PC-3 (cell line): ENCODE measurements at regions not wholly inside any gene's neighbourhood (a gene's known extent, or its start where the extent isn't known, plus 50 kb on each side); places are given as distances from the start of the nearest gene placed in this dataset.
"Not testable (repeated sequence)": the region's sequence is repeated elsewhere in the genome, so short reads cannot be mapped to it uniquely, and the experiment has no call there.

Source experiments
- ATAC-seq: fragments of 200-7000 bp; cut with Tn5 transposase; 2 replicates; pipeline ENCODE4 v1.9.1; 2020; ENCODE audit warnings: mild to moderate bottlenecking, moderate library complexity
- BruUV-seq: library from RNA; stranded (reverse); fragments of 400-500 nt; replicated peaks from 2 replicates; lab custom pipeline; 2021; lab: Mats Ljungman, UMichigan
- CTCF ChIA-PET: fragments of 300-600 bp; sonication (Branson Sonifier 250); formaldehyde crosslinking; loops from one replicate; lab custom pipeline; 2022; ENCODE audit warnings: antibody characterized with exemption; lab: Charles Lee
- POLR2A ChIA-PET: fragments of 300-600 bp; sonication (Branson Sonifier 250); formaldehyde crosslinking; loops from one replicate; lab custom pipeline; 2022; ENCODE audit warnings: antibody characterized with exemption; ENCODE audit not compliant: unreplicated experiment; lab: Charles Lee
- DNase-seq: peaks from one replicate; pipeline ENCODE4 v3.0.0-alpha.2; 2015
- H2AFZ ChIP-seq: fragments of 300-600 bp; sonication (generic); 2 replicates; pipeline ENCODE4 v1.6.0; 2016; ENCODE audit warnings: antibody characterized with exemption, low read length
- H3F3A ChIP-seq: fragments of 300-600 bp; sonication (generic); one replicate; pipeline ENCODE4 v1.6.0; 2017; ENCODE audit warnings: antibody characterized with exemption, low read length, control low read depth, mild to moderate bottlenecking; ENCODE audit not compliant: unreplicated experiment
- H3K27ac ChIP-seq: fragments of 300-600 bp; sonication (generic); 2 replicates; pipeline ENCODE4 v1.5.1; 2016; ENCODE audit warnings: mild to moderate bottlenecking, low read length
- H3K27me3 ChIP-seq: fragments of 300-600 bp; sonication (generic); 2 replicates; pipeline ENCODE4 v1.6.1; 2016; ENCODE audit warnings: low read length, mixed read lengths
- H3K36me3 ChIP-seq: fragments of 300-600 bp; sonication (generic); 2 replicates; pipeline ENCODE4 v1.6.1; 2016; ENCODE audit warnings: low read depth, mixed run types, low read length, mixed read lengths
- H3K4me1 ChIP-seq: fragments of 300-600 bp; sonication (generic); 2 replicates; pipeline ENCODE4 v1.5.1; 2016; ENCODE audit warnings: low read length; ENCODE audit not compliant: insufficient read depth
- H3K4me2 ChIP-seq: fragments of 300-600 bp; sonication (generic); 2 replicates; pipeline ENCODE4 v1.6.0; 2016; ENCODE audit warnings: low read length
- H3K4me3 ChIP-seq: fragments of 300-600 bp; sonication (generic); 2 replicates; pipeline ENCODE4 v1.5.1; 2016; ENCODE audit warnings: mild to moderate bottlenecking, low read length, mixed read lengths
- H3K79me2 ChIP-seq: fragments of 300-600 bp; sonication (generic); 2 replicates; pipeline ENCODE4 v1.6.1; 2017; ENCODE audit warnings: low read length, mixed read lengths
- H3K9ac ChIP-seq: fragments of 300-600 bp; sonication (generic); 2 replicates; pipeline ENCODE4 v1.6.0; 2016; ENCODE audit warnings: mild to moderate bottlenecking, low read length
- H3K9me2 ChIP-seq: fragments of 300-600 bp; sonication (generic); replicated peaks from 2 replicates; pipeline ENCODE4 v1.6.1; 2016; ENCODE audit warnings: mixed run types, low read length, mixed read lengths
- H3K9me3 ChIP-seq: fragments of 300-600 bp; sonication (generic); 2 replicates; pipeline ENCODE4 v1.6.1; 2016; ENCODE audit warnings: low read length, mixed read lengths
- H4K20me1 ChIP-seq: fragments of 300-600 bp; sonication (generic); 2 replicates; pipeline ENCODE4 v1.6.1; 2016; ENCODE audit warnings: low read length, mixed read lengths
- CTCF ChIP-seq: fragments of 300-600 bp; sonication (generic); conservative IDR thresholded peaks from 2 replicates; pipeline ENCODE4 v1.5.1; 2017; ENCODE audit warnings: antibody characterized with exemption, low read depth, mild to moderate bottlenecking, low read length
- EZH2 ChIP-seq: fragments of 300-600 bp; sonication (generic); IDR thresholded peaks from one replicate; pipeline ENCODE4 v1.6.1; 2017; ENCODE audit warnings: antibody characterized with exemption, mild to moderate bottlenecking, low read length; ENCODE audit not compliant: unreplicated experiment
- EZH2phosphoT487 ChIP-seq: fragments of 300-600 bp; sonication (generic); IDR thresholded peaks from 2 replicates; pipeline ENCODE4 v1.6.1; 2018; ENCODE audit warnings: mild to moderate bottlenecking, antibody characterized with exemption, low read length, borderline replicate concordance
- intact Hi-C: fragments of 100-400 bp; cut with micrococcal nuclease; formaldehyde crosslinking; loops from 2 replicates; pipeline ENCODE4 v1.9.0; 2023

- no peak overlapping the region for H3K4me2 ChIP-seq
- H3K4me1 ChIP-seq = no peaks in the 10 kb centered on the region
- H3F3A ChIP-seq = no peaks in the 10 kb centered on the region
- no peak overlapping the region for H2AFZ ChIP-seq
- H3K9me3 ChIP-seq = no peaks in the 10 kb centered on the region
- no peaks in the 10 kb centered on the region for H3K79me2 ChIP-seq
- ATAC-seq (no peak), DNase-seq (no peak)
- no peaks in the 10 kb centered on the region for H3K36me3 ChIP-seq
- H3K9me2 ChIP-seq = no peaks in the 10 kb centered on the region
- no peaks in the 10 kb centered on the region for H3K27me3 ChIP-seq
- no peak for TF ChIP-seq CTCF
- no peak for TF ChIP-seq EZH2phosphoT487
- no peak for TF ChIP-seq EZH2
- no TSS peak for BruUV-seq
- H4K20me1 ChIP-seq = no peaks in the 10 kb centered on the region
- no peak overlapping the region for H3K27ac ChIP-seq
- H3K4me3 ChIP-seq = no peak overlapping the region
- ChIA-PET CTCF (no interaction called here), POLR2A (no interaction called here)
- intact Hi-C loops = no loop called here
- no peak overlapping the region for H3K9ac ChIP-seq
Measured at GRCh38 chr13:33411312-33411711, 125.8 kb upstream of the STARD13 start.

GRCh38 chr13:33415822-33416221 lies 130.3 kb upstream of the STARD13 start:
- Histone ChIP-seq H3K4me3 (no peak overlapping the region), H3K79me2 (no peaks in the 10 kb centered on the region), H3K9me3 (no peaks in the 10 kb centered on the region), H3K9me2 (no peaks in the 10 kb centered on the region), H3K27ac (no peak overlapping the region), H2AFZ (no peak overlapping the region), H3K9ac (no peak overlapping the region), H3F3A (no peaks in the 10 kb centered on the region), H3K36me3 (no peaks in the 10 kb centered on the region), H3K4me1 (no peaks in the 10 kb centered on the region), H3K27me3 (no peaks in the 10 kb centered on the region), H4K20me1 (no peaks in the 10 kb centered on the region), H3K4me2 (no peak overlapping the region)
- ChIA-PET POLR2A (no interaction called here), CTCF (no interaction called here)
- no peak for ATAC-seq
- DNase-seq = no peak
- no peak for TF ChIP-seq EZH2phosphoT487
- no peak for TF ChIP-seq CTCF
- no peak for TF ChIP-seq EZH2
- no TSS peak for BruUV-seq
- intact Hi-C loops = no loop called here

- H3K79me2 ChIP-seq, H3K4me3 ChIP-seq, POLR2A ChIA-PET, BruUV-seq, intact Hi-C loops, CTCF ChIA-PET, H3K9ac ChIP-seq, H3K4me2 ChIP-seq, H3K4me1 ChIP-seq, H4K20me1 ChIP-seq, H3K36me3 ChIP-seq, H3F3A ChIP-seq, H3K9me2 ChIP-seq, H2AFZ ChIP-seq, DNase-seq, ATAC-seq, H3K27ac ChIP-seq, H3K27me3 ChIP-seq, H3K9me3 ChIP-seq: not testable (repeated sequence)
Measured at GRCh38 chr13:33418224-33418953, 132.8 kb upstream of the STARD13 start.

DNA sequence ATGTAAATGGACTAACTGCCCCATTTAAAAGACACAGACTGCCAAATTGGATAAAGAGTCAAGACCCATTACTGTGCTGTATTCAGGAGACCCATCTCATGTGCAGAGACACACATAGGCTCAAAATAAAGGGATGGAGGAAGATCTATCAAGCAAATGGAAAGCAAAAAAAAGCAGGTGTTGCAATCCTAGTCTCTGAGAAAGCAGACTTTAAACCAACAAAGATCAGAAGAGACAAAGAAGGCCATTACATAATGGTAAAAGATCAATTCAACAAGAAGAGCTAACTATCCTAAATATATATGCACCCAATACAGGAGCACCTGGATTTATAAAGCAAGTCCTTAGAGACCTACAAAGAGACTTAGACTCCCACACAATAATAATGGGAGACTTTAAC lies 134.6 kb upstream of the STARD13 start:
- ATAC-seq, H3K9ac ChIP-seq, POLR2A ChIA-PET, DNase-seq, H3K27me3 ChIP-seq, H2AFZ ChIP-seq, CTCF ChIA-PET, H3F3A ChIP-seq, H3K9me3 ChIP-seq, intact Hi-C loops, H3K4me1 ChIP-seq, H3K9me2 ChIP-seq, H3K79me2 ChIP-seq, H3K27ac ChIP-seq, H4K20me1 ChIP-seq, H3K4me2 ChIP-seq, H3K4me3 ChIP-seq, BruUV-seq, H3K36me3 ChIP-seq: not testable (repeated sequence)
